ENCODE measurements at regions not wholly inside any gene's neighbourhood (a gene's known extent, or its start where the extent isn't known, plus 50 kb on each side); places are given as distances from the start of the nearest gene placed in this dataset.

DNA sequence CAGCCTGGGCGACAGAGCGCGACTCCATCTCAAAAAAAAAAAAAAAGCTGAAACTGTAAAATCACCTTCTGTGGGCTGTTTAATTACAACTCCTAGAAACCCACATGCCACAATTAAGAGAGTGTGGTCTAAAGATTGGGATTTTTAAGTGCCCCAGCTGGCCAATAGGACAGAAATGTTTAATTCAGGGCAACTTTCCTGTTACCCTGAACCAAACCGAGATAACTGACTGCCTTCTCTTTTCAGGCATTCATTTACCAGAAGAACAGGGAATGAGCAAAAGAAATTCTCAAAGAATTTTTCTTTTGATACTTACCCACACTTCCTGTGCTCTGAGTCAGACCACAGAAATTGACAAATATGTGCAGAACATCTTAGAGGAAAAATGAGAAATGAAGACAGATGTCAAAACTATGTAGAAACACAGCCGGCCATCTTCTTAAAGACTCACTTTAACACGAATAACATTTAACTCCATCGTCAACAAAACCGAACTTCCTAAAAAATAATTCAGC, 221.3 kb upstream of the DAPK1 start:
- Histone ChIP-seq H3K4me3 (no peak overlapping the region), H3K27me3 (no peaks in the 10 kb centered on the region), H3K4me1 (no peaks in the 10 kb centered on the region), H3K9me3 (no peaks in the 10 kb centered on the region), H3K27ac (no peak overlapping the region), H3K36me3 (no peaks in the 10 kb centered on the region)
- no peak for TF ChIP-seq POLR2A (IDR thresholded peaks at IDR 0.05)
- TF ChIP-seq, protein P1, sequence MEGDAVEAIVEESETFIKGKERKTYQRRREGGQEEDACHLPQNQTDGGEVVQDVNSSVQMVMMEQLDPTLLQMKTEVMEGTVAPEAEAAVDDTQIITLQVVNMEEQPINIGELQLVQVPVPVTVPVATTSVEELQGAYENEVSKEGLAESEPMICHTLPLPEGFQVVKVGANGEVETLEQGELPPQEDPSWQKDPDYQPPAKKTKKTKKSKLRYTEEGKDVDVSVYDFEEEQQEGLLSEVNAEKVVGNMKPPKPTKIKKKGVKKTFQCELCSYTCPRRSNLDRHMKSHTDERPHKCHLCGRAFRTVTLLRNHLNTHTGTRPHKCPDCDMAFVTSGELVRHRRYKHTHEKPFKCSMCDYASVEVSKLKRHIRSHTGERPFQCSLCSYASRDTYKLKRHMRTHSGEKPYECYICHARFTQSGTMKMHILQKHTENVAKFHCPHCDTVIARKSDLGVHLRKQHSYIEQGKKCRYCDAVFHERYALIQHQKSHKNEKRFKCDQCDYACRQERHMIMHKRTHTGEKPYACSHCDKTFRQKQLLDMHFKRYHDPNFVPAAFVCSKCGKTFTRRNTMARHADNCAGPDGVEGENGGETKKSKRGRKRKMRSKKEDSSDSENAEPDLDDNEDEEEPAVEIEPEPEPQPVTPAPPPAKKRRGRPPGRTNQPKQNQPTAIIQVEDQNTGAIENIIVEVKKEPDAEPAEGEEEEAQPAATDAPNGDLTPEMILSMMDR (IDR thresholded peaks at IDR 0.05), result no peak
- intact Hi-C loops (cut with DNase I), result no loop called here
- no peak for DNase-seq
- WGBS, 2 donors, result 69 to 76% methylated on average over 8 of the region's 8 CpGs

DNA sequence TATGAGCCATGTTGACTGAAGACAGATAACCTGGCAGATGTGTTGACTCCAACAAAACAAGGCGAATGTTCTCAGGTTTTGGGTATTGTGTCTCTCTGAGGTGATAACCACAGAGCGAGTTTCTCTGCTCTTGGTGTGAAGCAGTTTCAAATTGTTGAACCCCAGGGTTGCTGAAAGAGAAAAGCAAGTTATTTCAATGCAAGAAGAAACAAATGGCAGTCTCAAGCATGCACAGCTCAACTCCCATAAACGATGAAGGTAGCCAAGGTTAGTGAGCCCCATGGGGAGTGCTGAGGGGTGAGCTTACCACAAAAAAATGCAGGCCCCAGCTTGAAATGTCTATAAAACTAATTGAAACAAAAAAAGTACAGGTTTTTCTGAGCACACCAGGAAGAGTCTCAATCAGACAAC, 220.8 kb upstream of the DAPK1 start:
- intact Hi-C loops (cut with DNase I), result no loop called here
- H3K27ac ChIP-seq, result no peak overlapping the region
- H3K36me3 ChIP-seq, result no peaks in the 10 kb centered on the region
- H3K9me3 ChIP-seq, result no peaks in the 10 kb centered on the region
- H3K4me3 ChIP-seq, result no peak overlapping the region
- TF ChIP-seq POLR2A (IDR thresholded peaks at IDR 0.05), result no peak
- no peak for DNase-seq
- H3K4me1 ChIP-seq, result no peaks in the 10 kb centered on the region
- no peaks in the 10 kb centered on the region for H3K27me3 ChIP-seq
- WGBS, 2 donors, result 61 to 68% methylated on average over 3 of the region's 3 CpGs

DNA sequence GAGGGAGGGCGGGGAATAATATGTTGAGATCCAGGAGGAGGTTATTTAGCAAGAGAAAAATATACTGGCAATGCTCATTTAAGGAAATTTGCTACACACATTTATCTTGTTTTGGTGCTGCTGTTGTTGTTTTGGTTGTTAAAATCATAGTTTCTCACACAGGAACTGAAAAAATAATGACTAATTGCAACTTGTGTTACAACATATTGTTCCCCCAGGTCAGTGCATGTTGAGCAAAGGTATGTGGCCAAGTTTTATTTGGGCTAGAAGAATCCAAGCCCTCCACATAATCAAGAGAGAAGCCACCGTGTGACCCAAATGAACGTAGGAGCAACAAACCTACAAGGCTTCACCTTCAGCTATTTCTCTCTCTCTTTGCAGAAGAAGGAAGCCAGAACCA, 220.3 kb upstream of the DAPK1 start:
- TF ChIP-seq, protein P1 (IDR thresholded peaks at IDR 0.05), result no peak
- no peak for TF ChIP-seq POLR2A (IDR thresholded peaks at IDR 0.05)
- no peak for DNase-seq
- no peak overlapping the region for H3K27ac ChIP-seq
- intact Hi-C loops (cut with DNase I), result no loop called here
- no peaks in the 10 kb centered on the region for H3K4me1 ChIP-seq
- H3K36me3 ChIP-seq, result no peaks in the 10 kb centered on the region
- no peak overlapping the region for H3K4me3 ChIP-seq
- 75 to 85% methylated on average over 3 of the region's 3 CpGs for whole genome bisulfite sequencing, 2 donors
- H3K27me3 ChIP-seq, result no peaks in the 10 kb centered on the region
- no peaks in the 10 kb centered on the region for H3K9me3 ChIP-seq

DNA sequence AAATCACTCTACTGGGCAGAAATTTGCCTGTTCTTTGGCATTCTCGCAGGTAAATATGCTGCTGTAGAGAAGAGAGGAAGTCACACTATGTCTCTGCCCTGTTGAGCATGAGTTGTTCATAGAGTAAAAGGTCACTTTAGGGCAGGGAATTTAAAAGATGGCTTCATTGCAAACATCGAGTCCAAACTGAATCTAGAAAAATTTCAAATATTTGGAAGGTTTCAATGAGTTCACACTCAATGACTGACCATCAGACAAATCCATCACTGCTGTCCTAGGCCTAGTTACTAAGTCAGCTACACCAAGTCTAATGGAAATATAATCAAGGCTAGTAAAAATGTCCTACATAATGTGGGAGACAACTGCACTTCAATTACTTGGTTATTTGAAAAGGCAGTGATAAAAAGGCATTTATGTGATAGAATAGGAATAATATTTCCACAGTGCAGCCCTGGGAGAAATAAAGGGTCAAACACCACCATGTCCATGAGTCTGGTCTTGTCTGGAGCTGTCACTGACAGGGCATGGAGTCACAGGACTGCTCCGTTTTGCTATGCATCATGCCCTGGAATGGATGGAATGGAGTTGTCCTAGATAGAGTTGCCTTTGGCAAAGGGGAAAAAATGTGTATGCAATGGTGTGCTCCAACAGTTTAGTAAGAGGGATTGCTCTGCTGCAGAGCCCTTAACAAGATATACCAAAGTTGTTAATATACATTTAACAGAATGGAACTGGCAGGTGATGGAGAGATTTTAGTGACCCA, 218.5 kb upstream of the DAPK1 start:
- intact Hi-C loops (cut with DNase I), result no loop called here
- H3K27me3 ChIP-seq, result no peaks in the 10 kb centered on the region
- H3K27ac ChIP-seq, result no peak overlapping the region
- H3K36me3 ChIP-seq, result no peaks in the 10 kb centered on the region
- H3K4me1 ChIP-seq, result no peaks in the 10 kb centered on the region
- no peak for DNase-seq
- no peak overlapping the region for H3K4me3 ChIP-seq
- TF ChIP-seq, protein P1 (IDR thresholded peaks at IDR 0.05), result no peak
- TF ChIP-seq POLR2A (IDR thresholded peaks at IDR 0.05), result no peak
- WGBS, 2 donors, result 61 to 85% methylated on average over 3 of the region's 3 CpGs
- H3K9me3 ChIP-seq, result no peaks in the 10 kb centered on the region

DNA sequence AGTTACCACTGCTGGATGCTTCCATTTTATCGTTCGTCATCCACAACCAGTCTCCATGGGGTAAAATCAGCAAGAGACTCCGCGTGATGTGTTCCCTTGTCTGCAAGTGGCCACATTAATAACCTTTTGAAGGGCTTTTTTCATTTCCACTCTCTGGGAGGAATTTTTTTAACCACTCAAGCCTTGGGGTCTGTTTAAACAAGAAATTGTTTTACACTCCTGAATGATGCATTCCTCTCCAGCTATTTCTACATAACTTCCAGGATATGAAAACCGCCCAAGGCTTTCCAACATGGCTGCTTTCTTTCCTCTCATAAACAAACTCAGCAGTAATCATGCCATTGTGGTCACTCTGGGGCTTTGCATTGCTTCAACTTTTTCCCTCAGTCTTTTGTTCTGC, 217.2 kb upstream of the DAPK1 start:
- no peak for DNase-seq
- Histone ChIP-seq H3K27me3 (no peaks in the 10 kb centered on the region), H3K9me3 (no peaks in the 10 kb centered on the region), H3K4me3 (no peak overlapping the region), H3K36me3 (no peaks in the 10 kb centered on the region), H3K4me1 (peaks cover 0 to 8% (median 0%) of the 10 kb centered on the region in 3 donors), H3K27ac (no peak overlapping the region)
- TF ChIP-seq POLR2A (IDR thresholded peaks at IDR 0.05), result no peak
- TF ChIP-seq, protein P1 (IDR thresholded peaks at IDR 0.05), result no peak
- WGBS, 2 donors, result 88 to 93% methylated on average over 5 of the region's 5 CpGs
- intact Hi-C loops (cut with DNase I), result no loop called here
